ENCODE measurements at regions not wholly inside any gene's neighbourhood (a gene's known extent, or its start where the extent isn't known, plus 50 kb on each side); places are given as distances from the start of the nearest gene placed in this dataset.
A peak's percentile ranks its signal among the peaks of the same experiment; 100 is the strongest.

- TF ChIP-seq CTCF (IDR thresholded peaks at IDR 0.05), result no peak
- Histone ChIP-seq H3K9me3 (ENCODE audit: control insufficient read depth, low read length) (no peaks in the 10 kb centered on the region), H3K4me1 (peaks cover 6% of the 10 kb centered on the region), H3K79me2 (no peaks in the 10 kb centered on the region), H3K27me3 (ENCODE audit: control insufficient read depth, insufficient read depth, low read length) (no peaks in the 10 kb centered on the region), H3K36me3 (ENCODE audit: control insufficient read depth, insufficient read depth, low read length) (no peaks in the 10 kb centered on the region), H3K4me2 (ENCODE audit: low read length) (peak overlapping the region; percentile 43), H2AFZ (no peak overlapping the region), H3K27ac (peak overlapping the region; percentile 56), H3K9ac (no peak overlapping the region), H3K4me3 (ENCODE audit: low read depth, low read length) (no peak overlapping the region)
Measured at GRCh38 chr1:240000634-240001033, 91.0 kb upstream of the FMN2 start.

GRCh38 chr1:240001177-240001740 lies 90.4 kb upstream of the FMN2 start:
- Histone ChIP-seq H3K4me1 (peaks cover 4% of the 10 kb centered on the region), H3K9me3 (ENCODE audit: control insufficient read depth, low read length) (no peaks in the 10 kb centered on the region), H2AFZ (no peak overlapping the region), H3K27me3 (ENCODE audit: control insufficient read depth, insufficient read depth, low read length) (no peaks in the 10 kb centered on the region), H3K9ac (no peak overlapping the region), H3K27ac (peak overlapping the region; percentile 56), H3K4me2 (ENCODE audit: low read length) (peak overlapping the region; percentile 43), H3K79me2 (no peaks in the 10 kb centered on the region), H3K36me3 (ENCODE audit: control insufficient read depth, insufficient read depth, low read length) (no peaks in the 10 kb centered on the region), H3K4me3 (ENCODE audit: low read depth, low read length) (no peak overlapping the region)
- TF ChIP-seq CTCF (IDR thresholded peaks at IDR 0.05), result no peak

GRCh38 chr1:240004086-240004749 lies 87.5 kb upstream of the FMN2 start:
- no peaks in the 10 kb centered on the region for H3K27me3 ChIP-seq (ENCODE audit: control insufficient read depth, insufficient read depth, low read length)
- TF ChIP-seq CTCF (IDR thresholded peaks at IDR 0.05), result peak; percentile 60
- H3K4me3 ChIP-seq (ENCODE audit: low read depth, low read length), result no peak overlapping the region
- no peaks in the 10 kb centered on the region for H3K79me2 ChIP-seq
- no peaks in the 10 kb centered on the region for H3K36me3 ChIP-seq (ENCODE audit: control insufficient read depth, insufficient read depth, low read length)
- no peak overlapping the region for H3K4me2 ChIP-seq (ENCODE audit: low read length)
- H3K9ac ChIP-seq, result no peak overlapping the region
- H3K9me3 ChIP-seq (ENCODE audit: control insufficient read depth, low read length), result no peaks in the 10 kb centered on the region
- H3K4me1 ChIP-seq, result peaks cover 3% of the 10 kb centered on the region
- no peak overlapping the region for H3K27ac ChIP-seq
- no peak overlapping the region for H2AFZ ChIP-seq

- Histone ChIP-seq H3K9me3 (ENCODE audit: control insufficient read depth, low read length) (no peaks in the 10 kb centered on the region), H3K4me2 (ENCODE audit: low read length) (no peak overlapping the region), H3K79me2 (no peaks in the 10 kb centered on the region), H3K27ac (no peak overlapping the region), H3K9ac (no peak overlapping the region), H3K36me3 (ENCODE audit: control insufficient read depth, insufficient read depth, low read length) (no peaks in the 10 kb centered on the region), H2AFZ (no peak overlapping the region), H3K27me3 (ENCODE audit: control insufficient read depth, insufficient read depth, low read length) (no peaks in the 10 kb centered on the region), H3K4me3 (ENCODE audit: low read depth, low read length) (no peak overlapping the region), H3K4me1 (no peaks in the 10 kb centered on the region)
- TF ChIP-seq CTCF (IDR thresholded peaks at IDR 0.05), result no peak
Measured at GRCh38 chr1:240005997-240006650, 85.6 kb upstream of the FMN2 start.
